DOHH2 (cell line): ENCODE measurements at regions not wholly inside any gene's neighbourhood (a gene's known extent, or its start where the extent isn't known, plus 50 kb on each side); places are given as distances from the start of the nearest gene placed in this dataset.

Experiments
- H3F3A ChIP-seq: fragments of 200-600 bp; sonication (generic), shearing (Covaris generic); 2 replicates; pipeline ENCODE4 v1.6.0; 2016; ENCODE audit warnings: antibody characterized with exemption, mild to moderate bottlenecking; ENCODE audit not compliant: control insufficient read depth, insufficient read depth
- H3K27ac ChIP-seq: fragments of 200-600 bp; sonication (generic); 2 replicates; pipeline ENCODE4 v1.5.1; 2014; ENCODE audit warnings: low read depth, mild to moderate bottlenecking, low read length, moderate library complexity
- H3K27me3 ChIP-seq: fragments of 200-600 bp; sonication (generic); 2 replicates; pipeline ENCODE4 v1.6.1; 2014; ENCODE audit warnings: mild to moderate bottlenecking, low read length, mixed read lengths; ENCODE audit not compliant: control insufficient read depth
- H3K36me3 ChIP-seq: fragments of 200-600 bp; sonication (generic); 2 replicates; pipeline ENCODE4 v1.6.1; 2014; ENCODE audit warnings: mild to moderate bottlenecking, low read length, moderate library complexity, mixed read lengths; ENCODE audit not compliant: control insufficient read depth
- H3K4me1 ChIP-seq: fragments of 200-600 bp; sonication (generic); 2 replicates; pipeline ENCODE4 v1.6.1; 2014; ENCODE audit warnings: mild to moderate bottlenecking, low read length, mixed read lengths; ENCODE audit not compliant: control insufficient read depth
- H3K4me2 ChIP-seq: fragments of 200-600 bp; sonication (generic); 2 replicates; pipeline ENCODE4 v1.6.0; 2014; ENCODE audit warnings: mild to moderate bottlenecking, low read length, moderate library complexity
- H3K4me3 ChIP-seq: fragments of 200-600 bp; sonication (generic); 2 replicates; pipeline ENCODE4 v1.5.1; 2014; ENCODE audit warnings: mild to moderate bottlenecking, low read length, mixed read lengths
- H3K79me2 ChIP-seq: fragments of 200-600 bp; sonication (generic); 2 replicates; pipeline ENCODE4 v1.6.1; 2014; ENCODE audit warnings: mild to moderate bottlenecking, low read length, mixed read lengths; ENCODE audit not compliant: control insufficient read depth
- H3K9me2 ChIP-seq: fragments of 200-600 bp; sonication (generic); replicated peaks from 2 replicates; pipeline ENCODE4 v1.6.1; 2014; ENCODE audit warnings: mild to moderate bottlenecking, low read length, mixed read lengths; ENCODE audit not compliant: control insufficient read depth
- H3K9me3 ChIP-seq: fragments of 200-600 bp; sonication (generic); 2 replicates; pipeline ENCODE4 v1.6.1; 2014; ENCODE audit warnings: antibody characterized with exemption, low read length, mixed read lengths; ENCODE audit not compliant: control insufficient read depth, insufficient read depth
- H4K20me1 ChIP-seq: fragments of 200-600 bp; sonication (generic); 2 replicates; pipeline ENCODE4 v1.6.0; 2014; ENCODE audit warnings: low read depth, mild to moderate bottlenecking, antibody characterized with exemption, low read length, moderate library complexity; ENCODE audit not compliant: control insufficient read depth, insufficient read depth
- CTCF ChIP-seq: fragments of 200-600 bp; sonication (generic); IDR thresholded peaks from one replicate; pipeline ENCODE4 v1.5.1; 2014; ENCODE audit warnings: antibody characterized with exemption, mild to moderate bottlenecking, low read depth, low read length; ENCODE audit not compliant: poor library complexity, severe bottlenecking
- EZH2phosphoT487 ChIP-seq: fragments of 200-600 bp; sonication (generic); IDR thresholded peaks from 2 replicates; pipeline ENCODE4 v1.6.1; 2017; ENCODE audit warnings: borderline replicate concordance, mild to moderate bottlenecking, antibody characterized with exemption, low read length, moderate library complexity, mixed read lengths

- Histone ChIP-seq H3F3A (peaks cover 25% of the 10 kb centered on the region), H4K20me1 (no peaks in the 10 kb centered on the region), H3K79me2 (no peaks in the 10 kb centered on the region), H3K36me3 (peaks cover 13% of the 10 kb centered on the region), H3K4me3 (peak overlapping the region; percentile 5; the same call in 1 of the 2 replicates), H3K27me3 (no peaks in the 10 kb centered on the region), H3K4me1 (peaks cover 100% of the 10 kb centered on the region), H3K9me3 (no peaks in the 10 kb centered on the region), H3K9me2 (no peaks in the 10 kb centered on the region), H3K4me2 (peak overlapping the region; percentile 78), H3K27ac (peak overlapping the region; percentile 99)
- TF ChIP-seq CTCF (no peak), EZH2phosphoT487 (no peak)
Measured at GRCh38 chr2:60361498-60361897, 192.0 kb downstream of the BCL11A start.

GRCh38 chr2:60359569-60359968 is 193.9 kb downstream of the BCL11A start:
- peaks cover 13% of the 10 kb centered on the region for H3K36me3 ChIP-seq
- TF ChIP-seq CTCF (no peak), EZH2phosphoT487 (no peak)
- no peaks in the 10 kb centered on the region for H3K9me2 ChIP-seq
- H3K4me2 ChIP-seq = peak overlapping the region; percentile 92
- peak overlapping the region; percentile 26; the same call in 1 of the 2 replicates for H3K4me3 ChIP-seq
- no peaks in the 10 kb centered on the region for H3K27me3 ChIP-seq
- H3K27ac ChIP-seq = peak overlapping the region; percentile 99
- H3K79me2 ChIP-seq = 0 out of 2 replicates have a peak, but pooled peaks cover 3% of the 10 kb centered on the region
- peaks cover 36% of the 10 kb centered on the region for H3F3A ChIP-seq
- H4K20me1 ChIP-seq = no peaks in the 10 kb centered on the region
- H3K9me3 ChIP-seq = no peaks in the 10 kb centered on the region
- H3K4me1 ChIP-seq = peaks cover 100% of the 10 kb centered on the region

- TF ChIP-seq EZH2phosphoT487 (no peak), CTCF (no peak)
- peaks cover 10% of the 10 kb centered on the region for H3K36me3 ChIP-seq
- peak overlapping the region; percentile 92 for H3K4me2 ChIP-seq
- H3K4me3 ChIP-seq = peak overlapping the region; percentile 38
- no peaks in the 10 kb centered on the region for H3K27me3 ChIP-seq
- peaks cover 100% of the 10 kb centered on the region for H3K4me1 ChIP-seq
- H3F3A ChIP-seq = peaks cover 47% of the 10 kb centered on the region
- H3K9me2 ChIP-seq = no peaks in the 10 kb centered on the region
- H3K27ac ChIP-seq = peak overlapping the region; percentile 99
- H3K9me3 ChIP-seq = no peaks in the 10 kb centered on the region
- 0 out of 2 replicates have a peak, but pooled peaks cover 3% of the 10 kb centered on the region for H3K79me2 ChIP-seq
- no peaks in the 10 kb centered on the region for H4K20me1 ChIP-seq
Measured at GRCh38 chr2:60358476-60358875, 195.0 kb downstream of the BCL11A start.

GRCh38 chr2:60357996-60358395 is 195.5 kb downstream of the BCL11A start:
- Histone ChIP-seq H3K27me3 (no peaks in the 10 kb centered on the region), H3K36me3 (peaks cover 14% of the 10 kb centered on the region), H3K9me3 (no peaks in the 10 kb centered on the region), H3F3A (peaks cover 51% of the 10 kb centered on the region), H3K79me2 (0 out of 2 replicates have a peak, but pooled peaks cover 3% of the 10 kb centered on the region), H3K9me2 (no peaks in the 10 kb centered on the region), H3K4me1 (peaks cover 100% of the 10 kb centered on the region), H4K20me1 (no peaks in the 10 kb centered on the region), H3K4me2 (peak overlapping the region; percentile 92), H3K27ac (peak overlapping the region; percentile 99), H3K4me3 (peak overlapping the region; percentile 38)
- TF ChIP-seq CTCF (no peak), EZH2phosphoT487 (no peak)
